Activated CD4-positive, alpha-beta T cell treated with anti-CD3 and anti-CD28 coated beads, Interleukin-10, Interleukin-2, amounts not matched to agents 100 ng/mL and 50 ng/mL, durations not matched to agents 16 hours and 8 hours (primary cell): ENCODE measurements at regions not wholly inside any gene's neighbourhood (a gene's known extent, or its start where the extent isn't known, plus 50 kb on each side); places are given as distances from the start of the nearest gene placed in this dataset.
"Not testable (repeated sequence)": the region's sequence is repeated elsewhere in the genome, so short reads cannot be mapped to it uniquely, and the experiment has no call there.

Source experiments
- DNase-seq: peaks from one replicate; pipeline ENCODE4 v3.0.0-alpha.2; 2020

DNA sequence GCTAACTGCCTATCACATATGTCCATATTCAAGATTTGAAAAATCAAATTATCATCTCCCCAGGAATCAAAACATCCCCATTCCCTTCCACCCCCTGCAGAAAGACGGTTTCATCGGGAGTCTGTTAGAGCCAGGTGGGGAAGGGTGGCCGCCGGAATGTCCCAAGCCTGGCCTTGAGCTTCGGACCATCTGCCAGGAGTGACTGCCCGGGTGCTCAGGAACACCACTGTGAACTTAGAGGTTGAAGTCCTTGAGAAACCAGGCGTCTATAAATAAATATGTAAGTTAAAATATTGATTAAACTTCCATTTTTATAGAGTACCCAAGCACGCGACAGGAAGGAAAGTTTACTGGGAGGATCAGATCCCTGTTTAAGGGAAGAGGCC, 250.8 kb downstream of the DLL1 start:
- DNase-seq = no peak

DNA sequence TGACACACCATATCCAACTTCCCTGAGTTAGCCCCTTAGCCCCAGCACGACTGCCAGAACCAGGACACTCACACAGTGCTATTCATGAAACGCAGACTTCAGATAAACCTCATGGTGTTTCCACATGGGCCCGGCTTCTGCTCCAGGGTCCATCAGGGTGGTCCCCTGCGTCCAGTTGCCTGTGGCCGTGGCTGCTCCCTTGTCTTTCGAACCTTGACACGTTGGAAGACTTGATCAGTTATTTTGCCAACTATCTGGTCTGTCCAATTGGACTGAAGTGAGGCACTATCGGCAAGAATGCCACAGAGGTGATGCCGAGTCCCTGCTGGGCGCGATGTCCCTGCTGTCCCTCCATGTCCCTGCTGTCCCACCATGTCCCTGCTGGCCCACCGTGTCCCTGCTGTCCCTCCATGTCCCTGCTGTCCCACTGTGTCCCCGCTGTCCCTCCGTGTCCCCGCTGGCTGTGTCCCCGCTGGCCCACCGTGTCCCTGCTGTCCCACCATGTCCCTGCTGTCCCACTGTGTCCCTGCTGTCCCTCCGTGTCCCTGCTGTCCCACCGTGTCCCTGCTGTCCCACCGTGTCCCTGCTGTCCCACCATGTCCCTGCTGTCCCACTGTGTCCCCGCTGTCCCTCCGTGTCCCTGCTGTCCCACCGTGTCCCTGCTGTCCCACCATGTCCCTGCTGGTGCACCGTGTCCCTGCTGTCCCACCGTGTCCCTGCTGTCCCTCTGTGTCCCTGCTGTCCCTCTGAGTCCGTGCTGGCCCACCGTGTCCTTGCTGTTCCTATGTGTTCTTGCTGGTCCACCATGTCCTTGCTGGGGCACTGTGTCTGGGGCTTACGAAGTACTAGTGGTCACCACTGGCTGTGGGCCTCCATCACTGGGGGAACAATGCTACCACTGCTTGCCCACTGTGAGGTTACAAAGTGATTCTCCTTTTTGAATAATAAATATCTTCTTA, 251.4 kb downstream of the DLL1 start:
- no peak for DNase-seq

DNA sequence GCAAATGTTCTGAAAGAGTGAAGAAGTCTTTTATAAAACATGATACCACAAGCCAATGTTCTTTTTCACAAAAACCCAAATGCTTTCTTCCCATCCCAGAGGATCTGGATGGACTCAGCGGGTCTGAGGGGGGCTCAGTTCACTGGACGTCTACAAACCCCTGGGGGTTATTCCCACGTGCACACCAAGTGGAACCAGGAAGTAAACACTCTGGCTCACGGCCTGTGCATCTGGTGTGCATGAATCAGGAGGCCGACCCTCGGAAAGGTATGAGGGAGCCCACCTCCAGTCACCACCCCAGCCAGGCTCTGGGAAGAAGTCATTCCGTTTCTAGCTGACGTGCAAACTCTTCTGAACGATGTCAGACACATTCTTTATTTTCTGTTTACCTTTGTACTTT, 252.2 kb downstream of the DLL1 start:
- no peak for DNase-seq

DNA sequence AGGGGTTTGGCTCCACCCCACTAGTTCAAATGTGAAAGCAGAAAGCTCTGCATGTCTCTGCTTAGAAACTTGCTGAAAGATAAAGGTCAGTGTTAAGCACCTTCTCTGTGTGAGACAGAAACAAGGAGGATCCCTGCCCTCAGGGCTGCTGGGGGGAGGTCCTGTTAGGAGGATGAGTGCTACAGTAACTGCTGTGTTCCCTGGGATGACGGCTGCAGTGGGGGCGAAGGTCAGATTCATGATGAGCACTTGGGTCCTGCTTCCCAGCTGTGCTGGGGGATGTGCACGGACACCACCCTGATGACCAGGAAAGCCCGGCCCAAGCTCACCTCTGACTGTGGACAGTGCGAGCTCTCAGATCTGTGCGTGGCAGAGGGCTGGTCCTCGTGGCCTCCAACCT, 252.6 kb downstream of the DLL1 start:
- no peak for DNase-seq

DNA sequence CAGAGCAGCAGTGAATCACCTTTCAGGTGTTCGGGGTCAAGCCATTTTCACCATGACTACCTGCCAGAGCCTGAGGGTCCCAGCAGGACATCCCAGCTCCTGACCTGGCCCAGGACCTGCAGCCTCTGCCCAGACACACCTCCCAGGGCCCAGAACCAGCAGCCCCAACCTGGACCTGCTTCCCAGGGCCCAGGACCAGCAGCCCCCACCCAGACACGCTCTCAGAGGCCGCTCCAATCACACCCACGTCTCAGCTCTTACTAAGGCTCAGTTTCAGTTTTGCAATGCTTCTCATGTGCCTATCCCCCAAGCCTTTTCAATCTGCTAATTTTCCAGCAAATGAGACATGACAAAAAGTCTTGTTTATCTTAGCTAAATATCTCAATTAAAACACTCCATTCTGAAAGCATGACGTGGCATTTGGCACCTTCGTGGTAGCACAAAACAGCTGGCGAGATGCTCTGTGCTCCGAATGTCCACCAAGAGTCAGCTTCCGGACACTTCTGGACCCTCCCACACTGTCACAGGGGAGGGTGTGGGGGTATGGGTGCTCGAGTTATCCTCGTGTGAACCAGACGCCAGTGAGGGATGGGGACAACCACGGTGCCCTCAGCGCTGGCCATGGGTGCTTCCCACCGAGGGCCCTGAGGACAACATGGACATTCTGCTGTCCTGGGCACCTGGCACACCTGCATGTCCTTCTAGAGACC, 253.2 kb downstream of the DLL1 start:
- no peak for DNase-seq

DNA sequence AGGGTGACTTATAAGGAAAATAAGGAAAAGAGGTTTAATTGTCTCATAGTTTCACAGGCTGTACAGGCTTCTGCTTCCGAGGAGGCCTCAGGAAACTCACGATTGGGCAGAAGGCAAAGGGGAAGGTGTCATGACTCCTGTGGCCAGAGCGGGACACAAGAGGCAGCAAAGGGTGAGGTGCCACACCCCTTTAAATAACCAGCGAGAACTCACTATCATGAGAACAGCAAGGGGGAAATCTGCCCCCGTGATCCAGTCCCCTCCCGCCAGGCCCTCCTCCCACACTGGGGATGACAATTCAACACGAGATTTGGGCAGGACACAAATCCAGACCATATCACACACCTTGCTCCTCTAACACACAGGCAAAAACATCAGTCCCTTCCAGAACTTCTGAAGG, 254.0 kb downstream of the DLL1 start:
- DNase-seq = no peak

DNA sequence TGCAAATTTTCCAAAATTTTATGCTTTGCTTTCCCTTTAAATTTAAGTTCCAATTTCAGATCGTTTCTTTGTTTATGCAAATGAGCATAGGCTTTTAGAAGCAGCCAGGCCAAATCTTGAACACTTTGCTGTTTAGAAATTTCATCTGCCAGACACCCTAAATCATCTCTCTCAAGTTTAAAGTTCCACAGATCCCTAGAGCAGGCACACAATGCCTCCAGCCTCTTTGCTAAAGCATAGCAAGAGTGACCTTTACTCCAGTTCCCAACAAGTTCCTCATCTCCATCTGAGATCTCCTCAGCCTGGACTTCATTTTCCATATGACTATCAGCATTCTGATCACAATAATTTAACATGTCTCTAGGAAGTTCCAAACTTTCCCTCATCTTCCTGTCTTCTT, 254.5 kb downstream of the DLL1 start:
- DNase-seq = not testable (repeated sequence)

DNA sequence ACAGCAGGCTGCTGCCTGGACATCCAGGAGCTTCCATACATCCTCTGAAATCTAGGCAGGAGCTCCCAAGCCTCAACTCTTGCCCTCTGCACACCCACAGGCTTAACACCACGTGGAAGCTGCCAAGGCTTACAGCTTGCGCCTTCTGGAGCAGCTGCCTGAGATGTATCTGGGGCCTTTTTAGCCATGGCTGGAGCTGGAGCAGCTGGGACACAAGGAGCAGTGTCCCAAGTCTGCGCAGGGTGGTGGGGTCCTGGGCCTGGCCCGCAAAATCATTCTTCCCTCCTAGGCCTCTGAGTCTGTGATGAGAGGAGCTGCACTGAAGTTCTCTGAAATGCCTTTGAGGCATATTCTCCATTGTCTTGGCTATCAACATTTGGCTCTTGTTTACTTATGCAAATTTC, 255.0 kb downstream of the DLL1 start:
- no peak for DNase-seq

DNA sequence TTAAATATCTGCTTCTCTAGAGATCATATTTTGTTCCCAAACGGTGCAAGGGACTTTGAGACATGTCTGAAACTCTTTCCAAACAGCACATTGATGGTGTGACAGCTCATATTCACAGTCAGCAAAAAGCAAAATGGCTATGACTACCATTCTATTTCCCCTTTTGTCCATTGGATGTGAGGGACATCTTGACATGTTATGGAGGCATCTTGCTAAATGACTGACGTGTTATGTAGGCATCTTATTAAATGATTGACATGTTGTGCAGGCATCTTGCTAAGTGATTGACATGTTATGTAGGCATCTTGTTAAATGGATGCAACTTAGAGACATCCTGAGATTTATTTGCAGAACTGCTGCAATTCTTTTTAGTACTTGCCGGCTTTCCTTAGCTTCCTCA, 255.8 kb downstream of the DLL1 start:
- no peak for DNase-seq

DNA sequence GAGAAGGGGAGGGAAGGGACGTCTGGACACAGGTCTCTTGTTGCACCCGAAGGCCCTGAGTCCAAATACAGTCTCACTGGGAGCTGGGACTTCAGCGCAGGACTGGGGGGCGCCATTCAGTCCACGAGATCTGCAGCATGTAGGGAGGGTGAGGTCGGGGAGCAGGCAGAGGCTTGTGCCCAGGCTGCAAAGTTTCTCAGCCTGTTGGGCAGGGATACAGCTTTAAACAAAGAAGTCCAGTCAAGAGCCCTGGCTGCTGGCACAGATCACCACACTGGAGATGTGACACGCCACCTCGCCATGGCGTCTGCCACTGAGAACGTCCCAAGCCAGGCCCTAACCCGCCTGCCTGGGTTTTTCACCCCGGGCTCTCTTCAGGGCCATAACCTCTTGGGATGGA, 256.6 kb downstream of the DLL1 start:
- DNase-seq = no peak

DNA sequence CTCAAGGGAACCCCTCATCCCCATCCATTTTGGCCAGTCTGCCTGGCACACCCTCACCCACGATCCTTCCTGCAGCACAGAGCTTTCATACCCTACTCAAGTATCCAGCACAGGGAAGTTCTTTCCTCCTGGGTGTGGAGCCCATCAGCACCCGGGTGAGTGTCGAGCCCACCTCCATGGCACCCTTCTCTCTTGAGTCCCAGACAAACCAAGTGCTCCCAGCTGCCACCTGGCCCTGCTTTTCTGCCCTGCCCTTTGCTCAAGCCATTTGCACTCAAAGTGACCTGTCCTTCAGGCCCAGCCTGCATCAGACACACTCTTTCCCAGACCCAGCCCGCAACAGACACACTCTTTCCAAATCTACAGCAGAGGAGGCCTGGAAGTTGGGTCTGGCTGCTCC, 257.2 kb downstream of the DLL1 start:
- no peak for DNase-seq

DNA sequence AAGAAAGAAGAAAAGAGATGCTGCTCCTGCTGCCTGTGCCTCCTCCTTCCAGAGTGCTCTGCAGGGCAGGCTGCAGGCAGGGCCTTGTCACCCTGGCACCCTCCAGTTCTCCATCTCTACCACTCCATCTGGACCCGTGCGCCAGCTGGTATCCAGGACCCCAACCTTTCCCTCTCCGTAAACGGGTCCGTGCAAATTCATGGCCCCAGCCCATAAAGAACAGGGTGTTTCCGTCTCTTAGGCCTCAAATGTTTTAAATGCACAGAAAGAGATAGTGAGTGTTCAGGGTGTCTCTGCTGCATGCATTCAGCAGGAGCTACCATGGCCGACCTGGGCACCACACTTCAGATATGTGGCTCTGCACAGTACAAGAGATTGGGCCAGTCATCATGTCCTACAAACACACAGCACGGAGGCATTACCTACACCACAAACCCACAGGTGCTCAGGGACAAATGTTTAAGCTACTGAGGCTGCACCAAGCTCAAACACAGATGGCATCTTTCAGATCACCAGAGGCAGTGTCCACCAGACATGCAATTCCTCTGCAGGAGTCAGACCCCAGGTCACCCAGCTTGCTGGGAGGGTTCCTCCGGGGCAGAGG, 258.1 kb downstream of the DLL1 start:
- no peak for DNase-seq

DNA sequence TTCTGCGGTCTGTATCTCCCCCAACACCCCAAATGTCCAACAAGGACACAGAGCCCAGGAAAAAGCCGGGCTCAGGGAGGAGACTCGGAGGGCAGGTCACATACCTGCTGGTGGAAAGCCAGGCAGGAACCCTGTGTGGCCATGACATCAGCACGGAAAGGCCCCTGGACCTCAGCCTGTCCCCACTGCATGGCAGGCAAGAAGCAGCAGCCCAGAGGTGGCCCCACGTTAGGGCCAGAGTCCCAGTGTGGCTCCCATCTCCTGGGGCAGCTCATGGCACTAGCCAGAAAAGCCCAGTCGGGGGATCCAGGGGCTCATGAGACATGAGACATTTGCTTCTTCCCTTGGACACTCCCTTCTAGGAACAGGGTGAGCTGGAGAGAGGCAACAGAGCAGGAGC, 258.7 kb downstream of the DLL1 start:
- no peak for DNase-seq

DNA sequence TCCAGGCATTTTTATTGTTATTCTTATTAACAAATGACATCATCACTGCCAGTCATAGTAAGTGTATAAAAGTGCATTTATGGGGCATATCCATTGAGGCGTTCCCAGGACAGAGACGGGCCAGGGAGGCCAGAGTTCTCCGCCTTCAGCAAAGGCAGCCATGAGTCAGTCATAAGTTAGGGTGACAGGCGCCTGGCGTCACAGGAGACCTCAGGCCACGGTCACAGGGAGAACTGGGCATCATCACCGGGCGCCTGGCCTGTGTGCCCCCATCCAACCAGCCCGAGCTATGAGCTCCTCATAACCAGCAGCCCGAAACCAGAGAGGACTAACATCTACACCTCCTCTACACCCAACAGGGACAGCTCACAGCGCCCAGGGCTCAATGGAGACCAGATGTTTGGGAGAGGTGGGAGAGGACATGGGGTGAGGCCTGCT, 259.2 kb downstream of the DLL1 start:
- DNase-seq = no peak

DNA sequence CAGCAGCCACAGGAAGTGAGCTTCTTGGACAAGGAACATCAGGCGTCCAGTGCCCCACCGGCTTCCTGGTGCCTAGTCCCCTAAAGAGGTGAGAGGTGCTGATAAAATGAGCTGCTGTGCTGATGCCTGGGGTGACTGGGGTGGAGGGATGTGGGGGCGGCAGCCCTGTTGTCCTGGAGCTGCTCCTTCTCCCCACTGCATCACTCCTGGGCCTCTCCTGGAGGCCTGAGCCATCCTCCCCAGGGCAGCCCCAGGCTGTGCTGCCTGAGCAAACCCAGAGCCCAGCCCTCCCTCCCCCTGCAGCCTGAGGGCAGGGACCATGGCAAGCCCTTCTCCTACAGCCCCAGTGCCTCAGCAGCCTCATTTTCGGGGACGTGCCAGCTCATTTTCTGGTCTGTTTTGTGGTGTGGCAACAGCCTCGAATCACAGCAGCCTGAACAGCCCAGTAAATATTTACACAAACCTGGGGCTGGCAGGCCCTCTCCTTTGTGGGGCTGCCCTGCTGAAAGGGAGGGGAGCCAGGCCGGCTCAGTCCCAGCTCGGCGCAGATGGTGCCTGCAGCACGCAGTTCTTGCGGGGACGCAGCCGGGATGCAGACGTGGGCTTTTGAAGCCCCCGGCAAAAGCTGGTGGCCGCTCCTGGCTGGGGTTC, 259.9 kb downstream of the DLL1 start:
- DNase-seq = no peak

DNA sequence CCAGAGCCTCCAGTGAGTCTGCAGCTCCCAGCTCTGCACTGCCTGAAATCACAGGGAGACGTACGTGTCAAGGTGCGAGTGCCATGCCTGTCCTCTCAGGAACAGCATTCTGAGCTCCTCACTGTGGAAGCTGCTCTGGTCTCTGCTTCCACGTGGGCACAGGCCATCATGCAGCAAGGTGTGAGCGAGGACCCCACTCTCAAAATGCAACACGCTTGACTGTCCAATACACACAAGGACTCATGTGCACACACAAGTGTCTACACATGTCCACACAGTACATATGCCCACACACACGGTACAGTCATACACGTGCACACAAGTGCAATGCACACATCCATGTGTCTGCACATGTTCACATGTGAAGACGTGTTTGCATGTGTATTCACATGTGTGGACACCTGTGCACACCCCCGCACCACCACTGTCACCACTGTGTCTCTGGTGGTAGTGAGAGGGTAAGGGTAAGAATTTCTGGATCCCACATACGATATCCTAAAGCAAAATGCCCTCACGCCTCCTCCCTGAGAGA, 260.5 kb downstream of the DLL1 start:
- DNase-seq = no peak

DNA sequence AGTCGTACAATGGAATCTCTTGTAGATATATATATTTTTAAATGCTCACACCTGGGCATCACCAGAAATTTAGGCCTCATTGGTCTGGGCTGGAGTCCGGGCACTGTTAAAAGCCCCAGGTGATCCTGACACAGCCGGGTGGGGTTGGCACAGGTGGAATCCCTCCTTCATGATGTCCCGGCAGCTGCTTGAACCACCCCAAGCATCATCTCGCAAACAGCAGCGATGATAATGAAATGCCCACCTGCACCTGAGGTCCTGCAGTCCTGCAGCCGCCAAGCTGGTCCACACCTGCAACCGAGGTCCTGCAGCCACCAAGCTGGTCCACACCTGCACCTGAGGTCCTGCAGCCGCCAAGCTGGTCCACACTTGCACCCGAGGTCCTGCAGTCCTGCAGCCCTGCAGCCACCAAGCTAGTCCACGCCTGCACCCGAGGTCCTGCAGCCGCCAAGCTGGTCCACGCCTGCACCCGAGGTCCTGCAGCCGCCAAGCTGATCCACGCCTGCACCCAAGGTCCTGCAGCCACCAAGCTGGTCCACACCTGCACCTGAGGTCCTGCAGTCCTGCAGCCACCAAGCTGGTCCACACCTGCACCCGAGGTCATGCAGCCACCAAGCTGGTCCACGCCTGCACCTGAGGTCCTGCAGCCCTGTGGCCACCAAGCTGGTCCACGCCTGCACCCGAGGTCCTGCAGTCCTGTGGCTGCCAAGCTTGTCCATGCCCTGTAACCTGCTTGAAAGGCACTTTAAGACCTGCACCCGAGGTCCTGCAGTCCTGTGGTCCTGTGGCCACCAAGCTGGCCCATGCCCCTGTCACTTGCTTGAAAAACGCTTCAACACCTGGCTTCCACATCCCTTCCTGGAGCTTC, 261.2 kb downstream of the DLL1 start:
- no peak for DNase-seq

DNA sequence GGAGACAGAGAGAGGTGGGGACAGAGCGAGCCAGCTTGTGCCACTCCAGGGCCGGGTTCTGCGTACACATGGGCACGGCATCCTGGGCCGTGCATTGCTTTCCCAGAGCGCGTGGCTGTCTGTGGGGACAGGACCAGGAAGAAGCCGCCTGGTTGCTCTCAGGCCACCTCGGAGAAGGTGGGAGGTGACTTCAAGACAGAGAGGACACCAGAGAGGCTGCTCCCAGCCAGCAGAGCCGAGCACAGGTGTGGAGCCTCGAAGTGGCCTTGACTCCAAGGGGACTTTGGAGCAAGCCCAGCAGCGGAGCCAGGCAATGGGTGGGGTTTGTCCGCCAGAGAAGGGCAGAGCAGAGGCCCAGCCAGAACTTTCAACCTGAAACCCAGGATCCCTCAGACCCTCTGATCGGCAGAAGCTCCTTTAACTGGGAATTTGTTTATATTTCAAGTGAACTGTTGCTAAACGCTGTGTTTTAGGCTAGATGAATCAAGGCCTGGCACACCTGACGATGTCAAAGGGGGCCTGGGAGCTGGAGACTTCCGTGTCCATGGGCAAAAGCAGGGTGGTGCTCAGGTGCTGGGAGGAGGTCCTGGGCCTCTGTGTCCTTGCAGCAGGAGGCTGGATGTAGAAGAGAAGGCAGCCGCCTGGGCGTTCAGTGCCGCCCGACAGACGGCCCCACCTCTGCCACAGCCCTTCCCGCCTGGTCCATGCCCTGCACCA, 262.1 kb downstream of the DLL1 start:
- DNase-seq = no peak

DNA sequence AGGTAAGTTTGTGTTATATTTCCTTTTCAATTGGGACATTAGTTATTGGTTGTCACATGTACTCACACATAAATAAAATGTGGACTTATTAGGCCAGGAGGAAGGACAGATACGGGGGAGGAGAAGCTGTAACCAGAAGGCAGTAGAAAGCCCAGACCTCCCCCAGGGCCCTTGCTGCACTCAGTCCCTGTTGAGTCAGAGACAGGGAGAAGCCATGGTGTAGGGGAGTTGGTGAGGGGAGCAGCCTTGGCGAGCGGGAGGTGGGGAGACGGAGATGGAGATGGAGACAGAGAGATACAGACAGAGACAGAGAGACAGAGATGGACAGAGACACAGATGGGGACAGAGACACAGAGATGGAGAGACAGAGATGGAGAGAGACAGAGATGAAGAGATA, 263.2 kb downstream of the DLL1 start:
- DNase-seq = no peak

DNA sequence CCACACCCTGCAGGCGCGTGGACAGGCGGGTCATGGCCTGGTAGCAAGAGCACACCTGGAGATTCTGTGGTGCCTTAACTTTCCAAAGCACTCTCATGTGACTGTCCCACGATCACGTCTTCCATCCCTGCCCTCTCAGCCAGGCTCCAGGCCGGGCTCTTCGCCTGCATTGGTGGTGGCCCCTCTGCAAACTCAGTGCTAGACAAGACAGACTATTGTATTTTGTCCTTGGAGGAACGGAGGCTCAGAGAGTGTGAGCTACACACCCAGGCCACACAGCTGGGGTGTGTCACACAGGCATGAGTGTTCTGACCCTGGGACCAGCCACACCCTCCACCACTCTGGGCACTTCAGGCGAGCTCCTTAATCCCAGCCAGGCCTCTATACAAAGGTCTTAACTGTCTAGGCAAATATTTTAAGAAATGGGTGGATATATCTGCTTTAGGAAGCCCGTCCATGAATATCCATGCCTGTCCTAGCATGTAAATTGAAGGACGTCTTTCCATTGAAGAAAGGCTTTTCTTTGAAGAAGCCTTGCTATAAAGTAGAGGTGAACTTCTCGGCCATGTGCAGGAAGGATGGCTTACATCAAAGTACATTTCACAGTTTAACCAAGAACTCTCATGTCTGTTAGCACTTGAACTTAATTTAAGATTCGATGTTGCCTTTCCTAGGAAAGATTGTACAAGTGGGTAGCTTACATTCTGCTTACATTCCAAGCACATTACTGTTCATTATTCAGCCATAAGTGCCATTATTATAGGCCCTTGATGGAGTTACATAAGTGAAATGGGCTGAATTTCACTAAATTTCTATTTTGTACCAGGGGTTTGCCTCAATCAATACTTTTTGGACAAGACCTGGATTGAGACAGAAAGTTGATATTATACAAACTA, 263.9 kb downstream of the DLL1 start:
- no peak for DNase-seq
